Hematopoietic multipotent progenitor cell treated with erythropoietin and hydrocortisone succinate and interleukin-3 and kit ligand, for 15 days (in vitro differentiated cells): ENCODE measurements at regions not wholly inside any gene's neighbourhood (a gene's known extent, or its start where the extent isn't known, plus 50 kb on each side); places are given as distances from the start of the nearest gene placed in this dataset.
"Not testable (repeated sequence)": the region's sequence is repeated elsewhere in the genome, so short reads cannot be mapped to it uniquely, and the experiment has no call there.

Experiments
- DNase-seq: peaks from one replicate; pipeline ENCODE4 v3.0.0-alpha.2; 2015; ENCODE audit warnings: low spot score

DNA sequence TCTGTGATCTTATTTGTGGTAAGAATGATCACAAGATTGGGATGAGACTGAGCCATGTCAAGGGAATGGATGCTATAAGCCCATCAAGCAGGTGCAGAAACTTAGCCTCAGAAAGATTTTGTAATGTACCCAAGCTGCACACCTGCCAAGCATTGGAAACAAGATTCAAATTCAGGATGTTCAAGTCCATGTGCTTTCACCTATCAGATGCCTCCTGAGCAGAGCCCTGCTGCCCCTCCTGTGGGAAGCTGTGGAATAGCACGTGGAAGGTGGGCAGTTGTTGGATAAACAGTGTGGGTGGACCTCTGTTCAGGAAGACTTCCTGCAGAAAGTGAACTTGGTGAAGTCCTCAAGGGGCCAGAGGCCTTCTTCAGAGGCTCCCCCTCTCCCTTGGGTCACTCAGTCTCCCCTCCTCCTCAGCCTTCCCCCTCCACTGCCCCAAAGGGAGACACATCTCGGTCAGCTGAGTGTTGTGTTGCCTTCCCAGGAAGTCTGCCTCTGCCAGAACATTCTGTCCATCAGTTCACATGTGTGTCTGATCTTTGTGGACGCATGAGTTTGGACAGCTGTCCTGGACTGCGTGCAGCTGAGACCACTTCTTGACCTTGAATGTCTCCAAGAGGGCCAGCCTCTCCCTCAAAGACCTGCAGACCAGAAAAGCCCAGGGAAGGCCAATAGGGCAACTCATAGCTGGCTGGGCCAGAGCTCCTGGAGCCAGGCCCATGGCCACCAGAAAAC, 186.1 kb downstream of the INHBB start:
- no peak for DNase-seq

DNA sequence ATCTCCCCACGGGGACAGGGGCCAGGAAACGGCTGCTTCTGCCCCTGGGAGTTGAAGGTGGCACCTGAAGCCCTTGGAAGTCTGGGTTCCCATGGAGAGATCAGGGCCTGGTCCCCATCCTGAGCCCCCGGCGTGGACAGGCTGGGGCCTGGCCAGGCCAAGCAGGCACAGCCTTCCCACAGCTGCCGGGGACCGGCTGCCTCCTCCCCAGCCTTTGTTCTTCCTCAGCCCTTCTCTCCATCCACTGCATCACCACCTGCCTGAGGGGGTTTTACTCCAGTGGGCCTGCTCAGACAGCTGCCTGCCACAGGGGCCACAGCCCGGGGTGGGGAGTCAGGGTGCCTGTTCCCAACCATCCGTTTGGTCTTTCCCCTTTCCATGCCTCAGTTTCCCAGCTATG, 187.7 kb downstream of the INHBB start:
- DNase-seq = no peak

DNA sequence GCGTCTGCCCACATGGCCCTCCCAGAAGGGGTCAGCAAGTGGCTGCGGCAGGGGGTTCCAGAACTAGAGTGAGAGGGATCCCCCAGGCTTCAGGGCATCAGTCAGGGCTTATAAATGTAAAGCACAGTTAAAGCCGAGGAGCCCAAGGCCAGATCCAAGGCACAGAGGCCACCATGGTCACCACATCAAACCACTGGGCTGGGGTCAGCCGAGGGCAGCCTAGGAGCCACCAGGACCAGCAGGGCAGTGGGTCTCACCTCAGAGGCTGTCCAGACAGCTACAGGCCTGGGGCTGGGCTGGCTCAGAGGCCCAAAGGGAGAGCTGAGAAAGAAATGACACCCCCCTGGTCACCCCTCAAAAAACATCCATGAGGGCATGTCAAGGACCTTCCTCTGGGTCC, 188.5 kb downstream of the INHBB start:
- DNase-seq = no peak

DNA sequence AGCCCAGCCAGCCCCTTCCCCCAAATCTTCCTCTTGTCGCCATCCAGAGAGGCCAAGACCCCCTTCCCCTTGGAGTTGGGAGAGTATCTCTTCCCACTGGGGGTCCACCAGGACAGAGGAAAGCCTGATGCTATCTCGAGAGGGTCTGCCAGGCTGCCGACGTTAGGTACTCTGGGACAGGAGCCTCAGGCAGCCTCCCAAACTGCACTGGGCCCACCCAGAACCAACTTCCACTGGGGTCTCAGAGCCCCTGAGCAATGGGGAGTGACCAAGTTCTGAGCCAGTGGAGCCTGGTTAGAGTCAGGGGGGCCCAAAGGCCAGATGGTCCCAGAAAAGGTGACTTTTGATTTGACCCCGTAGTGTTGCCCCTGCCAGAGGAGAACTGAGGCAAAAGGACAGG, 189.1 kb downstream of the INHBB start:
- no peak for DNase-seq

DNA sequence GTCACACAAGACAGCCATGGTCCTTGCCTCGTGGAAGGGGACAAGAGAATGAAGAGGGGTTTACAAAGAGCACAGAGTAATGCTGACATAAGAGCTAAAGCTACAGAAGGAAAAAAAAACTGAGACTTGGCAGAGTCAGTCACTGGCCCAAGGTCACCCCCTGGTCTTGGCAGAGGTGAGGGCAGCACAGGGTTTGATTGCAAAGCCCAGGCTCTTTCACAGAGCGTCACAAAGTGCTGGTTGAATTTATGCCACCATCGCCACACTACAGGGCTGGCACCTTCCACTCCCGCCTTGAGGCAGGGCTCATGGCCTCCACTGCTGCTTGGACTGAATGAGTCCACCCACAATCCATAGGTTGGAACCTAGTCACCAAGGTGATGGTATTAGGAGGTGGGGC, 190.2 kb downstream of the INHBB start:
- no peak for DNase-seq

DNA sequence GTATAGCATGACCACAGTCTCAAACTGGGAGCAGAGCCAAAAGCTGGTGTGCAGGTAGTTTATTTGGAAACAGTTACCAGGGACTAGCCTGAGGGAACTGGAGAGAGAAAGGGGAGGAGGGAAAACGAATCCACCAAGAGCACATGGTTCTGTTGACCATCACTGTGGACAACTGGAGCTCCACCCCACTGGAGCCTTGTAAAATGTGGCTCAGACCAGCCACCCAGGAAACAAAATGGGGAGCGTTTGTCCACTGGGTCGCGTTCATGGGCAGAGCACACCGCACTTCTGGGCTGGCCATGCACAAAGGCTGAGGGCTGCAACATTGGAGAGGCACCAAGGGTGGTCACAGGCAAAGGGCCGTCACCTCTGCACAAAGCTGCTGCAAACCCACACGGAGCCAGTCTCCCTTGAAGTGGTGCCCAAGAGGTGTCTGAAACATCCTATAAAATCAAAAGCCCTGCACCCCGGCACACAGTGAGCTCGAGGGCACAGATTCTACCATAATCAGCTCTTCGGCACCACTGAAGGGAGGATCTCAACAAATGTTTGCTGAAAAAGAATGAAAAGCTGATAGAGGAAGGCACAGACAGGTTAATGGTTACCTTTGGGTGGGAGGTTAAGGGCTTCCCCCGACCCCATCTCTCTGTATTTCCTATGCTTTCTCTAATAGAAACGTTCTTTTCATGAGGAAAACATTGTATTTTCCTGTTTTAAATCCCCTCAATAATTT, 192.9 kb downstream of the INHBB start:
- no peak for DNase-seq

DNA sequence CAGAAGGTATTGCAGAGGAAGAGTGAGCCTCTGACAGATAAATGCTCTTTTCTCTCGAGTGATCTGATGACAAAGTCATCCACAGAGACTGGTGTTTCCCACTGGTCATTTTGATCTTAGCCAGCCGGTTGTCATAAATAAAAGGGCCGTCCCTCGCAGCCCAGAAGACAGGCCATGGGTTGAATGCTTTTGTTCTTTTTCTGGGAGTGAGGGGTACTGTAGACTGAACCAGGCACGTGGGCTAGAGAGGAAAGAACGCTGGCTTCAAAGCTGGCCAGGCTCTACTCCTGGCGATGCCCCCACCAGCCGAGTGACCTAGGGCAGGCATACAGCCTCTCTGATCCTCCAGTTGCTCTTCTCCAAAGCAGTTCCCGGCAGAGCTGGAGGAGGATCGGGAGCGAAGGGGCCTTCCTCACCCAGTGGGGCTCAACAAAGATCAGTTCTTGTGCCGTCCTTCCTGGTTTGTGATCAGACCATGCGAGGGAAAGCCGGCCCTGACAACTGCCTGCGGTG, 193.5 kb downstream of the INHBB start:
- DNase-seq = no peak

DNA sequence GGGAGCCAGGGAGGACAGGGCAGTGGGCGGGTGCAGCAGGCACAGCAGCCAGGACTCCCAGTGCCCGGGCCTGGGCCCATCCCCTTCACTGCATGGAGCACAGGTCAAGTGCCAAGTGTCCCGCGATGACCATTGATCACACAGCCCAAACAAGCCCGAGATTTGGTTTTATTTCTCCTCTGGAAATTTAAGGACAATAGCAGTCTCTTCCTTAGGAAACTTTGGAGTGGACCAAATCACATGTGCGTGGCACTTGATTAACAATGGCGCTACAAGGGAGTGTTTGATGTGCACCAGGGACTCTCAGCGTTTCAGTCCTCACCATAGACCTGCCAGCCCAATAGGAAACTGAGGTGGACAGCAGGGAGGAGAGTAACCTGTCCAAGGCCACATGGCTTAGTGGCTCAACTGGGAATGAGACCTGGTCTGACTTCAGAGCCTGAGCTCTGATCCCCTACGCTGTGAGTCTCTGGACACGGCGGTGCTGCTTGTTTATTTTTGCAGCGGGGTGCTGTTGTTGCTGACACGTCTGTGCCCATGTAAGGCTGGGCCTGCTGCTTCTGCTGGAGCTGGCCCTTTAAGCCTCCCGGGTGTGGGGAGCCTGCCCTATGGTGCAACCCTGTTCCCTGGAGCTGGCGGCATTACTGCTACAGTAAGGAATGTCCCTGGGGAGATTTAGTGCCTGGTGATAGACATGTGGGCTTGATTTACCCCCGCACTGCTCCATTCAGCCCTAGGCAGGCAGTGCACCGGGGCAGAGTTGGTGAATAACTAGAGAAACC, 194.2 kb downstream of the INHBB start:
- no peak for DNase-seq

DNA sequence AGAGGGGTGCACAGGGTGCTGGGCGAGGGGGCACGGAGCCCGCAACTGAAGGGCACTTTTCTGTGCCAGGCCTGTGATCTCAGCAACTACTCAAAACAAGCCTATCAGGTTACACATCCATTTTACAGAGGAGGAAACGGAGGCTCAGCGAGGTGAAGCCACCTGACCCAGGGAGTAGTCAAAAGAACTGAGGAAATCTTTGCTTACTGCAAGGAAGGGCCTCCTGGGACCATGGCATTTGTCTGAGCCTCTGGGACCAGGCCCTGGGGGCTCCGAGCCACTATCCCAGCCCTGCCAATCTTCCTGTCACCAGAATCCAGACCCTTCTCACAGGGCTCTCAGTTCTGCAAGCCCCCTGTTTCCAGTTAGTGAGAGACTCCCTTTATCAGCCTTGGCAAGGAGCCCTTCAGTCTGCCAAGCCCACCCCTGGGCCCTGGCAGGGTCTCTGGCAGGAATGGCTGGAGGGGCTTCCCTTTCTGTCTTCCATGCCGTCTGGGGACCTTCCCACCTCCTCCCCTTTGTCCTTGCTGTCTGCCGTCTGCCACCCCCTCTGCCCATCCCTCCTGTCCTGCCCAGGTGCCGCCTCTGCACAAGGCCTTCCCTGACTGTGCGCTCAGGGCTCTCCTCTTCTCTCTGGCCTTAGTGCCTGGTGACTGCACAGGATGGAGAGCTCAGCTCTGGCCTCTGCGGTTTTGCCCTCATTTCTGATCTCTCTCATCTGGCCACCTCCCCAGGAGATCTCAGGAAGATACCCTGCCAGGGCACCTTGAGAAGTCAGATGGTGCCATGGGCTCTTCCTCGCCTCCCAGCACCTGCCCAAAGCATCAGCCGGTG, 194.7 kb upstream of the GLI2 start:
- no peak for DNase-seq

DNA sequence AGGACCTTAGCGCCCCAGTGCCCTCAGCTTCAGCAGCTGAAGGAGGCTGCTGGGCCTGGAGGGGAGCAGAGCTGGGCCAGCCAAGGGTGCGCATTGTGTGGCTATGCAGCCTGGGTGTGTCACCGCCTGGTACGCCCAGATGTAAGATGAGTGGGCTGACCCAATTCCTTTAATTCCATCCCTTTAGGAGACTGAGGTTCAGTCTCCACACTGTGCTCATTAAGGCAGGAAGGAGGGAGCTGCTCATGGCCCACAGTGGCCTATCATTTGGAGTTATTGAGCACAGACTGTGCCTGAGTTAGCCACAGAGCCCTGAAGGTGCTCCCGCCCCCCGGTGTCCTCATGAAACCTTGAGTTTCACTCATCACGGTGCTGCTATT, 194.1 kb upstream of the GLI2 start:
- DNase-seq = no peak

DNA sequence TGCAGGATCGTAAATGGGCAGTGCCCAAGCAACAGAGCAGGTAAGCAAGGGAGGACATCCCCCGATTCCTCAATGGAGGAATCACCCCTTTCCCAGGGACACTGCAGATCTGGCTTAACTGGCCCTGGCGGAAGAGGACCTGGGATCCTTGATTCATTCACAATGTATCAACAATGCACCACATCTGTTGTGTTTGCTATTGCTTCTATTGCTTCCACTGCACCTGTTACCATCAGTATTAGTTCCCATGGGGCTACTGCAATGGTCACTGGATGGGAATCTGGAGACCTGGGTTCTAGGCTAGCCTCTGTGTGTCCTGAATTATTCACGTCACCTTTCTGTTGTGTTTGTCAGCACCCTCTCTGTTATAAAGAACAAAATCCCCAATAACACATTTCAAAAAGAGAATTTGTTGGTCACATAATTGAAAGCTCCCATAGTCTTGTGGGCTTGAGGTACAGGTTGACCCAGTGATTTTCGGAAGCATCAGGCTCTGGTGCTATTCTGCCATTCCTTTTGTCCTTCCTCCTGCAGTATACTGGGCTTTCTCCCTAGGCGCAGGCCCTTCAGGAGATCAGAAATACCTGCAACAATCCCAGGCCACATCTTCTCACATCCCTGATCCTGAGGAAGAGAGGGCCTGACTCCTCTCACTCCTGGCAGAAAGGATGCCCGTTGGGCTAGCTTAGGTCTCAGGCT, 193.5 kb upstream of the GLI2 start:
- no peak for DNase-seq

DNA sequence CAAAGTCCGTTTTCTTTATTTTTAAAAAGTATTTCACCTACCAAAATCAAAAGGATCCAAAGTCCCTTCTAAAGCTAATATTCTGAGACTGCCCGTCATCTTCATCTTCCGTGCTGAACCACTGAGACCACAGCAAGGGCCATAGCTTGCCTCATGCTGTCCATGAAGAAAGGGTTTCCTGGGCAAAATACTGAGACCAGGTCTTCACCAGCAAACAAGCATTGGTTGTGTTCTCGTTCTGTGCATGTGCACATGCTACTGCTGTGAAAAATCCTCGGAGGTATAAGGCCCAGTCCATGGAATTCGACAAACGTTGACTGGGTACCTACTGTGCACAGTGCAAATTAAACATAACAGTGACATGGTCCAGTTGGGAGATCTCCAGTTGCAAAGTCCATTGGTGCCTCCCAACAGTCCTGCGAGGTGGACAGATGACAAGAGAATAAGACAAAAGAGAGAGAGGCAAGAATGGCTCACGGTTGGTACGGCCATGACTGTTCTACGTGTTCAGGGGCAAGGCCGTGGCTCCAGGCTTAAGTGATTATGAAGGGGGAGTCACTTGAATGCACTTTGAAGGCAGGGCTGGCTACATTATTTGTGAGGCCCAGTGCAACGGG, 192.6 kb upstream of the GLI2 start:
- no peak for DNase-seq

DNA sequence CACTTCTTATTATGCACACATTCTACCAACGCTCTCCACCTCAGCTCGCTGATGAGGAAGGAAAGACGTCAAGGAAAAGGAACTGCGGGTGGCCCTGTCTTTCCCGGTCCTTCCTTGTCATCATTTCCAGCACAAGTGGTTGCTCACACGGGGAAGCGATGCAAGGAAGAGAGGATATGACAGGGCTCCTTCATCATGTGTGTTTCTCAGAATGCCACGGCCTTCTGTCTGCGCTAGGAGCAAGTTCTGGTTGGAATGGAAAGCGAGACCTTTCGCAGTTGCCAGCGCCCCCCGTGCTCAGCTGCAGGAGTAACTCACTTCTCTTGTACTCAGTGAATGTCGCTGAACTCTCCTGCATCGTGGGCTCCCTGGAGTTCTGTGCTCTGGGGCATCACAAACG, 191.8 kb upstream of the GLI2 start:
- no peak for DNase-seq

DNA sequence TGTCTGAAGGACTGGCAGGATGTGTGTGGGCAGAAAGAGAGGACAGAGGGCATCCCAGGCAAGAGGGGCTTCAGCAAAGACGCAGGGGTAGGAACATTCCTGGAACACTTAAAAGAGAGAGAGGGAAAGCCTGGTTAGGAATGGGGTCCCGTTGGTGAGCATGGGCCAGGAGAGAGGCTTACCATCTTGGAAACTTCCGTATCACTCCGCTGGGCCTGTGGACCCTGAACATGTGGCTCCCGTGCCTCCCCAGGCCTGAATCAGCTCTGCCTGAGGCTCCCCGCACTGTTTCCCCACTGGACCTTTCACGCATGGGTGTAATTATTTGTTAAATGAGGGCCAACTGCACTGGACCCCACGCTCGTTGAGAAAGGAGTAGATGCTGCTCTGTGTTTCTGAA, 191.1 kb upstream of the GLI2 start:
- no peak for DNase-seq

DNA sequence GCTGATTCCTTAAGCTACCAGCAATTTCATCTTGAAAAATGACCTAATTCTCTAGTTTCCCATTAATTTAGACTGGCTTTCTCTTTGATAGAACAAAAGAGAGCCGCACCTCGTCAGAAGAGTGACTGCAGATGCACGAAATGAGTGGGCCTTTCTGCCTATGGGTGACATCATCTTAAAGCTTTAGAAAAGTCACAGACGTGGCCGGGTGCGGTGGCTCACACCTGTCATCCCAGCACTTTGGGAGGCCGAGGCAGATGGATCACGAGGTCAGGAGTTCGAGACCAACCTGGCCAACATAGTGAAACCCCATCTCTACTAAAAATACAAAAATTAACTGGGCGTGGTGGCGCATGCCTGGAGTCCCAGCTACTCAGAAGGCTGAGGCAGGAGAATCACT, 190.7 kb upstream of the GLI2 start:
- DNase-seq = not testable (repeated sequence)

DNA sequence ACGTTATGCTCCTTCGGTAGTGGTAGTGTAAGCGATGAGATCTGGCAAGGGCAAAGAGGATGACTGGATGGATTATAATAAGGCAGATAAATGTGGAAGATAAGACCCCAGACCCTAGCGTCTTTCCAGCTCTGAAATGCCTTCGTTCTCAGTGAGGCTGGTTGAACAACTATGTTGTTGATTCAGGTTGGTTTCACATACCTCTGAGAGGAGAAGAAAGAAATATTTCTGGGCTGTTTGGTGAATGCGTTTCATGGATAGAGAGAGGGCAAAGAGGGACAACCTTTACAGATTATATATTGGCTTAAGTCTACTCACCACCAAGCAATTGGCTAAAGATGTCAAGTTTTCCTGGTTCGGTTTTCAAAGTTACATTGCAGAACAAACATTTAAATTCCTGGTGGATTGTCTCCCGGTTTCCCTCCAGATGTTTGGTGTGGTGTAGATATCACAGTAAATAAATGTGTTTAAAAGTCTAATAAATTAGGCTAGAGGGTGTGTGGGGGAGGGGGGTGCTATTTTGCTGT, 190.1 kb upstream of the GLI2 start:
- DNase-seq = no peak

DNA sequence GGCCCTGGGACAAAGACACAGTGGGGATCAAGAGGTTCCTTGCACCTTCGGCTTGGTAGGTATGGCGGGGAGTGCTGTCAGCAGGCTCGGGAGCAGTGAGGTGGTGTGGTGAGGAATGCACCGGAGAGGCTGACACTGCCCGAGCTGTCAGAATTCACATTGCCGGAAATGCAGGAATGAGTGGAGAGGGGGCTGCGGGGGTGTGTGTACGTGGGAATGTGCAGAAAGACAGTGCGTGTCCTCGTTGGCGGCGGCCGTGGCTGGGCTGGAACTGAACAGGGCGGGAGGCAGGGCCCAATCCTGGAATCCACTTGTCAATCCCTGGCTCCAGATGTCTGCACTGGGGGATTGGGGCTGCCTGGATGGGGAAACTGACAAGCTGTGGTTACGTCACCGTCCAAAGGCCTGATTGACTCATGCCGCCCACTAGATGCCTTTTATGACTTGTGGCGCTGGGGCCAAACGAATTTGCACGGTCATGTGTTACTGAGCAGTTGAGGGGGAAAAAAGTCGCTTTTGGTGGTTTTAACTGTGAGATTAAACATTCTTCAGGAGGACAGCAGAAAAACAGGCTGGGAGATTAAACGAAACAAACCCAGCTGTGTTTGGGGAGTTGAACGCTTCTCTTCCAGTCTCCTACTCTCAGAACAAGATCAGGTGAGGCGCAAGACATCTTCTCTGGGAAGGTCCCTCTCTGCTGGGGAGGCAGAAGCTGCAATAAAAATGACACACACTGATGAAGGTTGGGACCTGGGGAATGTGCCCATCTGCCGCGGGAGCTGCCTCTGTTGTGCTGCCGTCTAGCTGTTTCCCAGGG, 189.4 kb upstream of the GLI2 start:
- DNase-seq = no peak

DNA sequence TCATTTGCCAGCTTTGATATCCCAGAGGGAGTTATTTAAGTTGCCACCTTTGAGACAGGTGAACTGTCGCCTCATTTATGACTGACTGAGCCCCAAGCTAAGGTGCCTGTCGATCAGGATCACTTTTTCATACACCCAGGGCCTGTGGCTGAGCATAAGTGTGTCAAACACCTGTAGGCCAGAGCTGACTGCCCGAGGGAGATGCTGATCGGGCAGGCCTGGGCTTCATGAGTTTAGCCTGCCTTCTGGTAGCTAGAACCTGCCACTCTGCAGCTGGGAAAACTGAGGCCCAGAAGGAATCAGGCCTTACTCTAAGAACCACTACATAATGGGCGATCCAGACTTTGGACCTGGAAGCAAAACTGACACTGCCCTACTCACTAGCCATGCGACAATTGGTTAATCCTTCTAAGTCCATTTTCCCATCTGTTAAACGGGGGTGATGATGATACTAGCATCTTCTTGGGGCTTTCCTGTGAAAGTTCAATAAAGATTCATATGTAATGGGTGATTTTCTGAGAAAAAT, 188.7 kb upstream of the GLI2 start:
- no peak for DNase-seq

DNA sequence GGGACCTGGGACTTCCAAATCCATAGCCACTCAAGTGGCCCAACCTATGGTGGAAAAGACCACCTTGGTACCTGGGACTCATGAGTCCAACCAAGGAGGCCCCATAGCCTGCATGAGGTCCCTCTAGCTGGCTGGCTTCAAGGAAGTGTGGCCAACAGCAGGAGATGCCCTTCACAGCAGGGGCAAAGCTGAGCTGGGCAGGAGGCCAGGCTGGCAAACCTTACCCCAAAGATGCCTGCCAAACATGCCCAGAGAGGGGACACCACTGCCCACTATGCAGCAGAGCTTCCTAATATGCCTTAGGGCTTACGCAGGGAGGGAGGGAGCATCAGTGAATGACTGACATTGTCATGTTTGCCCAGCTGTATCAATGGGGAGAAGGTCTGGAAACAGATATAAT, 188.0 kb upstream of the GLI2 start:
- DNase-seq = no peak
